ENCODE measurements at regions not wholly inside any gene's neighbourhood (a gene's known extent, or its start where the extent isn't known, plus 50 kb on each side); places are given as distances from the start of the nearest gene placed in this dataset.

DNA sequence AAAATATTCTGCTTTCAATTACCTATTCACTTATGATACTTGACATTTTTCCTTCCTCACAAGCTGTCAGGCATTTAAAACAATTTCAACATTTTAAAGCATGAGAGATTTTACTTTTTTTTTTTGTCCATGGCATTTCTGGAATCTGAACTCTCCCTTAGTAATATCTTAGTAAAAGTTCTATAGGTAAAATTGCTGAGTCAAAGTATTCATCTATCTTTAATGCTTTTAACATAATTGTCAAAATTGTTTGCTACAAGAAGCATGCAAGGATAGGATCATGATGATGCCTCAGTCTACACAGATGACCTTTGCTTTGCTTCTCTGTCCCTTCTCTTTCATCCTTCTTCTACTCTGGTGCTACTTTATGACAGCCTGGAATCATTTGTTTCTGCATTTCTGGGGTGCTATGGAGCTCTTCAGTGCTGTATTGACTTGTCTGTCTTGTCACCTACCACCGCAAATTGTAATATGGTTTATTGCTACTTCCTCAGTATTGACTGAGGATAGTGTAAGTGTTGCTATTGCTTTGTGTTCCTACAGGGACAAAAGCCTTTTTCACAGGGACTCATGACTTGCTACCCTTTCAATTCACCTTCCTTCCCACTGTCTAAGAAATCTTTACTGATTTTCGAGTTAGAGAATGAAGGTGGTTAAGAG, 589.8 kb upstream of the ATP2B1 start:
- TF ChIP-seq, protein P1, sequence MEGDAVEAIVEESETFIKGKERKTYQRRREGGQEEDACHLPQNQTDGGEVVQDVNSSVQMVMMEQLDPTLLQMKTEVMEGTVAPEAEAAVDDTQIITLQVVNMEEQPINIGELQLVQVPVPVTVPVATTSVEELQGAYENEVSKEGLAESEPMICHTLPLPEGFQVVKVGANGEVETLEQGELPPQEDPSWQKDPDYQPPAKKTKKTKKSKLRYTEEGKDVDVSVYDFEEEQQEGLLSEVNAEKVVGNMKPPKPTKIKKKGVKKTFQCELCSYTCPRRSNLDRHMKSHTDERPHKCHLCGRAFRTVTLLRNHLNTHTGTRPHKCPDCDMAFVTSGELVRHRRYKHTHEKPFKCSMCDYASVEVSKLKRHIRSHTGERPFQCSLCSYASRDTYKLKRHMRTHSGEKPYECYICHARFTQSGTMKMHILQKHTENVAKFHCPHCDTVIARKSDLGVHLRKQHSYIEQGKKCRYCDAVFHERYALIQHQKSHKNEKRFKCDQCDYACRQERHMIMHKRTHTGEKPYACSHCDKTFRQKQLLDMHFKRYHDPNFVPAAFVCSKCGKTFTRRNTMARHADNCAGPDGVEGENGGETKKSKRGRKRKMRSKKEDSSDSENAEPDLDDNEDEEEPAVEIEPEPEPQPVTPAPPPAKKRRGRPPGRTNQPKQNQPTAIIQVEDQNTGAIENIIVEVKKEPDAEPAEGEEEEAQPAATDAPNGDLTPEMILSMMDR (IDR thresholded peaks at IDR 0.05; ENCODE audit: insufficient read depth, low read length) = no peak
- no peak for DNase-seq (ENCODE audit: low read depth)
- H3K4me3 ChIP-seq (ENCODE audit: low read depth, low read length) = no peak overlapping the region

DNA sequence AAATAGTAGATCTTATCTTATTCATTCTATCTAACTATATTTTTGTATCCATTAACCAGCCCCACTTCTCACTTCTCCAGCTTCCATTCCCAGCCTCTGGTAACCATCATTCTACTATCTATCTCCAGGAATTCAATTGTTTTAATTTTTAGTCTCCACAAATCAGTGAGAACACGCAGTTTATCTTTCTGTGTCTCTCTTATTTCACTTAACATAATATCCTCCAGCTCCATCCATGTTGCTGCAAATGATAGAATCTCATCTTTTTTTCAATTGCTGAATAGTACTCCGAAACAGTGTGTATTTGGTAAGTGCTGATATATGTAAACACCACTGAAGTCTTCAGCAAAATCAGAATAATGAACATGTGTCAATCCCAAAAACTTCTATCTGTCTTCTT, 587.2 kb upstream of the ATP2B1 start:
- TF ChIP-seq, protein P1 (IDR thresholded peaks at IDR 0.05; ENCODE audit: insufficient read depth, low read length) = no peak
- H3K4me3 ChIP-seq (ENCODE audit: low read depth, low read length) = no peak overlapping the region
- no peak for DNase-seq (ENCODE audit: low read depth)

DNA sequence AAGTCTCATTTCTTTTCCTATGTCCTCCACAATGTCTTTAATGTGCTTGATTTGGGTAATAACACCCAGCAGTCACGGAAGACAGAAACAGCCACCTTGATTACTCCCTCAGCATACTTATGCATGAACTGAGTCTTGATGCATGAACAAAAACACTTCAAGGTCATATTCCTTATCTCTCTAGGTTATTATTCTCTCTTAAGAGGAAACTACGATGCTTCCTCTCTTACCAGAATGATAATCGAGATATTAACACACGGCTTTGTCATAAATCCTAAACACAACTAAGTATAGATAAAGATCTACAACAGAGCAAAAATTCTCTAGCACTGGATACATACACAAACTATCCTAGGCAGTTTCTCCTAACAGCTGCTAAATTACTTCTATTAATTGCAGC, 583.5 kb upstream of the ATP2B1 start:
- no peak for DNase-seq (ENCODE audit: low read depth)
- TF ChIP-seq, protein P1 (IDR thresholded peaks at IDR 0.05; ENCODE audit: insufficient read depth, low read length) = no peak
- no peak overlapping the region for H3K4me3 ChIP-seq (ENCODE audit: low read depth, low read length)

DNA sequence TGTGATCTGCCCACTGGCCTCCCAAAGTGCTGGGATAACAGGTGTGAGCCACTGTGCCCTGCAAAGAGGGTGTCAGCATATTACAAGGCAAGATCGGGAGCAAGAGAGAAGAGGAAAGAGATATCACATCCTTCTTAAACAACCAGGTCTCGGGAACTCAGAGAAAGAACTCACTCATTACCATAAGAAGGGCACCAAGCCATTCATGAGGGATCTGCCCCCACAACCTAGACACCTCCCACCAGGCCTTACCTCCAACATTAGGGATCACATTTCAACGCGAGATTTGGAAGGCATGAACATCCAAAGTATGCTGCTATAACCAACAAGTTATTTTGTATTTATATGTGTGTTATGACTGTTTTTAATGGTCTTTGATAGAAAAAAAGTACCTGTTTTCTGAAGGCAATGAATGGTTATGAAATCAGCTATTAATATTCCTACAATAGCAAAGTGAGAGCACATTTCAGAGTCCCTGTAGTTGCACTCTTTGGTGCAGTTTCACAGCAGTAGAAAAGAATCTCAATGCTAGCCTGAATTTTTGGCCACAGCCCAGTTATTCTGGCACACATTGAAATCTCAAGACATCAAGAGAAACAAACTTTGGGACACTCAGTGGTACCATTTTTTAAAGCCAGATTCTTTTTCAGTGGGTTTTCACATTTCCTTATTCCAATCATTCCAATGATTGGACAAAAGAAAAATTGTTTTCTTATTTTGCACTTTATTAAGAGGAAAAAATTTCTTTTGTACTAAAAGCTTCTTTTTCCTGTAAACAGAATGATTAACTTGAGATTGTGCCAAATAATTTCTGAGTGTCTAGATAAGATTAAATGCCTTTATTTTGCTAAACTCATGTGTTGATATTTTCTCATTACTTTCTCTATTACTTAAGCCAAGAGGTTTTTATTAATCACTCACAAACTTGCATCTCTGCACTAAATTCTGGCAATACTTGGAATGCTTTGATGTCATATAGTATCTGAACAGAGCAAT, 582.6 kb upstream of the ATP2B1 start:
- peak; percentile 46 for DNase-seq (ENCODE audit: low read depth)
- TF ChIP-seq, protein P1 (IDR thresholded peaks at IDR 0.05; ENCODE audit: insufficient read depth, low read length) = no peak
- no peak overlapping the region for H3K4me3 ChIP-seq (ENCODE audit: low read depth, low read length)

DNA sequence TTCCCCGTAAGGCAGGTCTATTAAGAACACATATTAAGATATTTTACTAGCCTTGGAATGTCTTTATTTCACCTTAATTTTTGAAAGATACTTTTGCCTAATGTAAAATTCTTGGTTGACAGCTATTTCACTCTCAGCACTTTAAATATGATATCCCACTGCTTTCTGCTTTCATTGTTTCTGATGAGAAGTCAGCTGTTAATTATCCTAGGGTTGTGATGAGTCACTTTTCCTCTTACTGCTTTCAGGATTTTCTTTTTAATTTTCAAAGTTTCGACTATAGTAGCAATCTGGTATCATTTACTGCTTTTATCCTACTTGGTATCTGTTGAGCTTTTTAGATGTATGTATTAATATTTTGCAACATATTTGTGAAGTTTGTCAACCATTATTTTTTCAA, 578.9 kb upstream of the ATP2B1 start:
- DNase-seq (ENCODE audit: low read depth) = no peak
- TF ChIP-seq, protein P1 (IDR thresholded peaks at IDR 0.05; ENCODE audit: insufficient read depth, low read length) = no peak

DNA sequence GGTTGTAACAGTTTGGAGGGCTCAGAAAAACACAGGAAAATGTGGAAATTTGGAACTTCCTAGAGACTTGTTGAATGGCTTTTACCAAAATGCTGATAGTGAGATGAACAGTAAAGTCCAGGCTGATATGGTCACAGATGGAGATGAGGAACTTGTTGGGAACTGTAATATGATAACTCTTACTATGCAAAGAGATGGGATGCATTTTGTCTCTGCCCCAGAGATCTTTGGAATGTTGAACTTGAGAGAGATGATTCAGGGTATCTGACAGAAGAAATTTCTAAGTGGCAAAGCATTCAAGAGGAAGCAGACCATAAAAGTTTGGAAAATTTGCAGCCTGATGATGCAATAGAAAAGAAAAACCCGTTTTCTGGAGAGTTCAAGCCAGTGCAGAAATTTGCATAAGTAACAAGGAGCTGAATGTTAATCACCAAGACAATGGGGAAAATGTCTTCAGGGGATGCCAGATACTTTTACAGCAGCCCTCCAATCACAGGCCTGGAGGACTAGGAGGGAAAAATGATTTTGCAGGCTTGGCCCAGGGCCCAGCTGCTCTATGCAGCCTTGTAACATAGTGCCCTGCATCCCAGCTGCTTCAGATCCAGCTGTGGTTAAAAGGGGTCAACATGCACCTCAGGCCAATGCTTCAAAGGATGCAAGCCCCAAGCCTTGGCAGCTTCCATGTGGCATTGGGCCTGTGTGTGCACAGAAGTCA, 572.7 kb upstream of the ATP2B1 start:
- TF ChIP-seq, protein P1 (IDR thresholded peaks at IDR 0.05; ENCODE audit: insufficient read depth, low read length) = no peak
- no peak overlapping the region for H3K4me3 ChIP-seq (ENCODE audit: low read depth, low read length)
- DNase-seq (ENCODE audit: low read depth) = no peak

More for the DNA sequence above, 578.9 kb upstream of the ATP2B1 start:
- no peak overlapping the region for H3K4me3 ChIP-seq (ENCODE audit: low read depth, low read length)
